PC-9 (cell line): ENCODE measurements at regions not wholly inside any gene's neighbourhood (a gene's known extent, or its start where the extent isn't known, plus 50 kb on each side); places are given as distances from the start of the nearest gene placed in this dataset.

Experiments
- BruUV-seq: library from RNA; stranded (reverse); fragments of 400-500 nt; replicated peaks from 2 replicates; lab custom pipeline; 2021; lab: Mats Ljungman, UMichigan
- CTCF ChIA-PET: fragments of 300-600 bp; sonication (Branson Sonifier 250); formaldehyde crosslinking; loops from one replicate; lab custom pipeline; 2022; ENCODE audit warnings: antibody characterized with exemption; lab: Charles Lee
- POLR2A ChIA-PET: fragments of 300-600 bp; sonication (Branson Sonifier 250); formaldehyde crosslinking; loops from one replicate; lab custom pipeline; 2022; ENCODE audit warnings: antibody characterized with exemption; ENCODE audit not compliant: unreplicated experiment; lab: Charles Lee
- DNase-seq, 2 experiments: peaks; one replicate each; pipeline versions ENCODE4 v3.0.0 to v3.0.0-alpha.2; 2015 to 2022; ENCODE audit warnings: mixed read lengths in 1 of 2
- H2AFZ ChIP-seq: fragments of 200-600 bp; sonication (generic); 2 replicates; pipeline ENCODE4 v1.8.1; 2017; ENCODE audit warnings: antibody characterized with exemption
- H3F3A ChIP-seq: fragments of 200-600 bp; sonication (generic); 2 replicates; pipeline ENCODE4 v1.8.1; 2017; ENCODE audit warnings: antibody characterized with exemption, mild to moderate bottlenecking, low read depth; ENCODE audit not compliant: insufficient read depth
- H3K27ac ChIP-seq: fragments of 200-600 bp; sonication (generic); 2 replicates; pipeline ENCODE4 v1.6.1; 2016; ENCODE audit warnings: mixed run types
- H3K27me3 ChIP-seq: fragments of 200-600 bp; sonication (generic); 2 replicates; pipeline ENCODE4 v1.6.1; 2016; ENCODE audit warnings: low read depth, mixed run types; ENCODE audit not compliant: insufficient read depth
- H3K36me3 ChIP-seq: fragments of 200-600 bp; sonication (generic); 2 replicates; pipeline ENCODE4 v1.6.1; 2016; ENCODE audit warnings: low read depth, mixed run types
- H3K4me1 ChIP-seq: fragments of 200-600 bp; sonication (generic); replicated peaks from 2 replicates; pipeline ENCODE4 v1.6.1; 2016; ENCODE audit warnings: mixed run types; ENCODE audit not compliant: insufficient read depth
- H3K4me2 ChIP-seq: fragments of 200-600 bp; sonication (generic); 2 replicates; pipeline ENCODE4 v1.6.1; 2017; ENCODE audit warnings: mixed run types
- H3K4me3 ChIP-seq: fragments of 200-600 bp; sonication (generic); 2 replicates; pipeline ENCODE4 v1.6.1; 2016; ENCODE audit warnings: mixed run types
- H3K79me2 ChIP-seq: fragments of 200-600 bp; sonication (generic); 2 replicates; pipeline ENCODE4 v1.6.1; 2017; ENCODE audit warnings: low read depth, mixed run types
- H3K9me2 ChIP-seq: fragments of 200-600 bp; sonication (generic); 2 replicates; pipeline ENCODE4 v1.8.1; 2017; ENCODE audit warnings: mild to moderate bottlenecking; ENCODE audit not compliant: insufficient read depth
- H3K9me3 ChIP-seq: fragments of 200-600 bp; sonication (generic); 2 replicates; pipeline ENCODE4 v1.8.1; 2016; ENCODE audit warnings: low read depth; ENCODE audit not compliant: insufficient read depth
- H4K20me1 ChIP-seq: fragments of 200-600 bp; sonication (generic); 2 replicates; pipeline ENCODE4 v1.8.1; 2017; ENCODE audit not compliant: insufficient read depth
- CTCF ChIP-seq: fragments of 200-600 bp; sonication (generic); conservative IDR thresholded peaks from 2 replicates; pipeline ENCODE4 v1.6.1; 2017; ENCODE audit warnings: mixed run types, antibody characterized with exemption, mild to moderate bottlenecking, moderate library complexity
- EZH2 ChIP-seq: fragments of 200-600 bp; sonication (generic); IDR thresholded peaks from 2 replicates; pipeline ENCODE4 v1.8.0; 2017; ENCODE audit warnings: antibody characterized with exemption, low read depth
- intact Hi-C: fragments of 100-400 bp; cut with micrococcal nuclease; formaldehyde crosslinking; loops from one replicate; pipeline ENCODE4 v1.10.0; 2022; ENCODE audit not compliant: unreplicated experiment

- Histone ChIP-seq H3K9me3 (no peaks in the 10 kb centered on the region), H3K4me1 (no peaks in the 10 kb centered on the region), H3K79me2 (no peaks in the 10 kb centered on the region), H3F3A (no peaks in the 10 kb centered on the region), H4K20me1 (no peaks in the 10 kb centered on the region), H3K4me3 (no peak overlapping the region), H3K4me2 (no peak overlapping the region), H2AFZ (no peak overlapping the region), H3K27me3 (no peaks in the 10 kb centered on the region), H3K9me2 (no peaks in the 10 kb centered on the region; the same call in 1 of the 2 replicates), H3K36me3 (no peaks in the 10 kb centered on the region), H3K27ac (no peak overlapping the region)
- intact Hi-C loops = no loop called here
- ChIA-PET POLR2A (no interaction called here), CTCF (no interaction called here)
- TF ChIP-seq EZH2 (no peak), CTCF (no peak)
- BruUV-seq = no TSS peak
- DNase-seq = no peak
These were observed 51.1 kb upstream of the FN1 start for GRCh38 chr2:215487002-215487372.

- CTCF ChIA-PET = no interaction called here
These were observed 50.6 kb upstream of the FN1 start for GRCh38 chr2:215486291-215487001.

More at GRCh38 chr2:215486291-215487001, 50.6 kb upstream of the FN1 start:
- no peak overlapping the region for H2AFZ ChIP-seq
- no peaks in the 10 kb centered on the region for H3K4me1 ChIP-seq
- H3F3A ChIP-seq = no peaks in the 10 kb centered on the region
- POLR2A ChIA-PET = no interaction called here
- H4K20me1 ChIP-seq = no peaks in the 10 kb centered on the region
- no peaks in the 10 kb centered on the region; the same call in 1 of the 2 replicates for H3K9me2 ChIP-seq
- intact Hi-C loops = no loop called here
- no TSS peak for BruUV-seq
- no peaks in the 10 kb centered on the region for H3K27me3 ChIP-seq
- no peak overlapping the region for H3K4me2 ChIP-seq
- no peak overlapping the region for H3K4me3 ChIP-seq
- no peaks in the 10 kb centered on the region for H3K9me3 ChIP-seq
- DNase-seq = no peak
- H3K27ac ChIP-seq = no peak overlapping the region
- H3K36me3 ChIP-seq = no peaks in the 10 kb centered on the region
- TF ChIP-seq EZH2 (no peak), CTCF (no peak)
- H3K79me2 ChIP-seq = no peaks in the 10 kb centered on the region
